GM06990 (cell line): ENCODE measurements at regions not wholly inside any gene's neighbourhood (a gene's known extent, or its start where the extent isn't known, plus 50 kb on each side); places are given as distances from the start of the nearest gene placed in this dataset.

ENCODE experiments used
- DNase-seq: peaks from one replicate; pipeline ENCODE4 v3.0.0-alpha.2; 2011; ENCODE audit not compliant: insufficient read length; ENCODE audit errors: extremely low read depth
- H3K27me3 ChIP-seq: replicated peaks from 2 replicates; pipeline ENCODE4 v1.6.0; 2011; ENCODE audit warnings: low read length; ENCODE audit not compliant: control insufficient read depth, insufficient read depth
- H3K36me3 ChIP-seq: 2 replicates; pipeline ENCODE4 v1.5.1; 2011; ENCODE audit warnings: low read length; ENCODE audit not compliant: control insufficient read depth, insufficient read depth
- H3K4me3 ChIP-seq: replicated peaks from 2 replicates; pipeline ENCODE4 v1.5.1; 2011; ENCODE audit warnings: low read depth, mild to moderate bottlenecking, control low read depth, low read length
- CTCF ChIP-seq: IDR thresholded peaks from 2 replicates; pipeline ENCODE4 v1.5.1; 2011; ENCODE audit warnings: low read length, control low read depth, mild to moderate bottlenecking, inconsistent platforms; ENCODE audit not compliant: insufficient read depth, poor library complexity, severe bottlenecking

- DNase-seq, result no peak
- no peak for TF ChIP-seq CTCF
- Histone ChIP-seq H3K4me3 (no peak overlapping the region), H3K27me3 (no peaks in the 10 kb centered on the region; the same call in 1 of the 2 replicates), H3K36me3 (no peaks in the 10 kb centered on the region)
Observed at GRCh38 chr2:48885841-48886240, 130.3 kb upstream of the LHCGR start.

- TF ChIP-seq CTCF, result no peak
- Histone ChIP-seq H3K27me3 (no peaks in the 10 kb centered on the region; the same call in 1 of the 2 replicates), H3K4me3 (no peak overlapping the region), H3K36me3 (no peaks in the 10 kb centered on the region)
- DNase-seq, result no peak
Observed at GRCh38 chr2:48883661-48884060, 128.1 kb upstream of the LHCGR start.

GRCh38 chr2:48874282-48874681 lies 118.8 kb upstream of the LHCGR start:
- no peak for TF ChIP-seq CTCF
- no peak for DNase-seq
- Histone ChIP-seq H3K4me3 (no peak overlapping the region), H3K36me3 (no peaks in the 10 kb centered on the region), H3K27me3 (no peaks in the 10 kb centered on the region)

GRCh38 chr2:48873666-48874065 lies 118.1 kb upstream of the LHCGR start:
- no peaks in the 10 kb centered on the region for H3K36me3 ChIP-seq
- DNase-seq, result no peak
- no peak for TF ChIP-seq CTCF
- H3K4me3 ChIP-seq, result no peak overlapping the region
- no peaks in the 10 kb centered on the region for H3K27me3 ChIP-seq

GRCh38 chr2:48870942-48871341 lies 115.4 kb upstream of the LHCGR start:
- DNase-seq, result no peak
- TF ChIP-seq CTCF, result no peak
- no peaks in the 10 kb centered on the region for H3K36me3 ChIP-seq

GRCh38 chr2:48870503-48870902 lies 115.0 kb upstream of the LHCGR start:
- Histone ChIP-seq H3K36me3 (no peaks in the 10 kb centered on the region), H3K27me3 (no peaks in the 10 kb centered on the region), H3K4me3 (no peak overlapping the region)
- DNase-seq, result no peak
- no peak for TF ChIP-seq CTCF

More at GRCh38 chr2:48870942-48871341, 115.4 kb upstream of the LHCGR start:
- Histone ChIP-seq H3K4me3 (no peak overlapping the region), H3K27me3 (no peaks in the 10 kb centered on the region)
